H1 (cell line): ENCODE measurements at regions not wholly inside any gene's neighbourhood (a gene's known extent, or its start where the extent isn't known, plus 50 kb on each side); places are given as distances from the start of the nearest gene placed in this dataset.

Experiments used
- CTCF ChIA-PET: fragments of 300-600 bp; sonication (Branson Sonifier 250); formaldehyde crosslinking; loops from one replicate; lab custom pipeline; 2021; ENCODE audit not compliant: partially characterized antibody; lab: Charles Lee
- POLR2A ChIA-PET: fragments of 300-600 bp; sonication (Branson Sonifier 250); formaldehyde crosslinking; loops from one replicate; lab custom pipeline; 2021; ENCODE audit warnings: inconsistent platforms; ENCODE audit not compliant: partially characterized antibody; lab: Charles Lee
- DNase-seq, 2 experiments: peaks; one replicate each; pipeline versions ENCODE4 v3.0.0 to v3.0.0-alpha.2; 2010 to 2022; ENCODE audit warnings: low spot score in 2 of 2, low read depth in 1 of 2, mixed read lengths in 1 of 2
- FAIRE-seq: peaks from 2 replicates; lab custom pipeline; 2011; peaks lifted over from hg19 to GRCh38; lab: Jason Lieb, UNC
- H2AFZ ChIP-seq: 2 replicates; pipeline ENCODE4 v1.8.1; 2012; ENCODE audit warnings: low read length, inconsistent platforms
- H2AK5ac ChIP-seq: 2 replicates; pipeline ENCODE4 v1.6.1; 2013; ENCODE audit warnings: low read depth, low read length
- H2BK120ac ChIP-seq: replicated peaks from 2 replicates; pipeline ENCODE3; 2013; ENCODE audit warnings: low read depth, low read length, inconsistent platforms
- H2BK12ac ChIP-seq: 2 replicates; pipeline ENCODE4 v1.6.1; 2013; ENCODE audit warnings: low read depth, low read length
- H2BK15ac ChIP-seq: 2 replicates; pipeline ENCODE4 v1.6.1; 2013; ENCODE audit warnings: low read length
- H2BK20ac ChIP-seq: 2 replicates; pipeline ENCODE4 v1.6.1; 2013; ENCODE audit warnings: low read length
- H2BK5ac ChIP-seq: 2 replicates; pipeline ENCODE4 v1.6.1; 2013; ENCODE audit warnings: low read depth, low read length
- H3K14ac ChIP-seq: 2 replicates; pipeline ENCODE4 v1.6.1; 2013; ENCODE audit warnings: inconsistent platforms; ENCODE audit not compliant: insufficient read length
- H3K18ac ChIP-seq: 2 replicates; pipeline ENCODE4 v1.6.1; 2013; ENCODE audit warnings: low read length; ENCODE audit errors: extremely low read depth
- H3K23ac ChIP-seq: 2 replicates; pipeline ENCODE4 v1.6.1; 2013; ENCODE audit warnings: inconsistent platforms; ENCODE audit not compliant: insufficient read length
- H3K23me2 ChIP-seq: 2 replicates; pipeline ENCODE4 v1.6.1; 2013; ENCODE audit warnings: low read depth, low read length
- H3K27ac ChIP-seq: 2 replicates; pipeline ENCODE4 v1.6.1; 2011; ENCODE audit warnings: low read depth, low read length, inconsistent platforms
- H3K27me3 ChIP-seq, 4 experiments: replicated peaks in 1 of 4; 1 replicate in 1 of 4; 2 replicates in 3 of 4; pipeline versions ENCODE4 v1.6.1 to v1.8.1; 2011 to 2013; ENCODE audit warnings: low read length in 3 of 4, mild to moderate bottlenecking in 3 of 4, inconsistent platforms in 2 of 4, mixed read lengths in 2 of 4, moderate library complexity in 1 of 4; ENCODE audit not compliant: control insufficient read depth in 3 of 4, insufficient read depth in 3 of 4; ENCODE audit errors: extremely low read depth in 1 of 4
- H3K36me3 ChIP-seq, 4 experiments: 2 replicates each; pipeline versions ENCODE4 v1.6.1 to v1.8.1; 2011 to 2013; ENCODE audit warnings: mild to moderate bottlenecking in 4 of 4, low read length in 3 of 4, moderate library complexity in 2 of 4, control low read depth in 1 of 4, inconsistent platforms in 1 of 4; ENCODE audit not compliant: insufficient read depth in 4 of 4, control insufficient read depth in 2 of 4
- H3K4ac ChIP-seq: replicated peaks from 2 replicates; pipeline ENCODE3; 2013; ENCODE audit warnings: low read length, low read depth, mixed read lengths, inconsistent platforms; ENCODE audit not compliant: insufficient read length
- H3K4me1 ChIP-seq, 4 experiments: replicated peaks in 1 of 4; 1 replicate in 1 of 4; 2 replicates in 3 of 4; pipeline versions ENCODE4 v1.6.1 to v1.8.1; 2011 to 2013; ENCODE audit warnings: low read length in 3 of 4, inconsistent platforms in 2 of 4, mixed read lengths in 1 of 4; ENCODE audit not compliant: insufficient read depth in 4 of 4, control insufficient read depth in 3 of 4
- H3K4me2 ChIP-seq, 2 experiments: 2 replicates each; pipeline versions ENCODE4 v1.6.1 to v1.8.1; 2011 to 2013; ENCODE audit warnings: low read depth in 2 of 2, low read length in 2 of 2, control low read depth in 1 of 2, inconsistent platforms in 1 of 2, mild to moderate bottlenecking in 1 of 2; ENCODE audit not compliant: insufficient read depth in 1 of 2
- H3K4me3 ChIP-seq, 4 experiments: fragments of 200-600, 300-600 bp in 1 of 4; sonication (generic), shearing (Covaris generic), sonication (Bioruptor Twin) in 1 of 4; 2 replicates each; pipeline versions ENCODE4 v1.5.1 to v1.8.1; 2011 to 2016; ENCODE audit warnings: low read length in 4 of 4, low read depth in 3 of 4, control low read depth in 2 of 4, inconsistent platforms in 2 of 4, mild to moderate bottlenecking in 2 of 4, mixed read lengths in 1 of 4, moderate library complexity in 1 of 4; ENCODE audit not compliant: insufficient read depth in 2 of 4; ENCODE audit errors: extremely low read depth in 1 of 4
- H3K56ac ChIP-seq: replicated peaks from 2 replicates; pipeline ENCODE3; 2013; ENCODE audit warnings: low read depth, mild to moderate bottlenecking, mixed read lengths, low read length, inconsistent platforms; ENCODE audit not compliant: insufficient read length
- H3K79me1 ChIP-seq: 2 replicates; pipeline ENCODE4 v1.6.1; 2013; ENCODE audit warnings: low read depth, low read length, control low read depth
- H3K79me2 ChIP-seq, 2 experiments: 2 replicates each; pipeline versions ENCODE4 v1.6.1 to v1.8.1; 2012 to 2013; ENCODE audit warnings: low read length in 2 of 2, mild to moderate bottlenecking in 2 of 2, inconsistent platforms in 1 of 2; ENCODE audit not compliant: insufficient read depth in 2 of 2, control insufficient read depth in 1 of 2
- H3K9ac ChIP-seq, 4 experiments: replicated peaks in 1 of 4; 1 replicate in 1 of 4; 2 replicates in 3 of 4; pipeline versions ENCODE4 v1.6.1 to v1.8.1; 2011 to 2013; ENCODE audit warnings: low read depth in 3 of 4, low read length in 3 of 4, control low read depth in 2 of 4, mild to moderate bottlenecking in 2 of 4, moderate library complexity in 2 of 4, inconsistent platforms in 1 of 4; ENCODE audit errors: extremely low read depth in 1 of 4
- H3K9me3 ChIP-seq, 2 experiments: 2 replicates each; pipeline versions ENCODE4 v1.6.1 to v1.8.1; 2012 to 2013; ENCODE audit warnings: mild to moderate bottlenecking in 2 of 2, moderate library complexity in 2 of 2, control low read depth in 1 of 2, inconsistent platforms in 1 of 2, low read depth in 1 of 2, low read length in 1 of 2, mixed read lengths in 1 of 2; ENCODE audit not compliant: insufficient read depth in 2 of 2
- H4K20me1 ChIP-seq, 2 experiments: replicated peaks in 1 of 2; 2 replicates each; pipeline versions ENCODE3 to v1.8.1; 2011 to 2013; ENCODE audit warnings: inconsistent platforms in 2 of 2, low read length in 2 of 2, mild to moderate bottlenecking in 1 of 2; ENCODE audit not compliant: insufficient read depth in 2 of 2, control insufficient read depth in 1 of 2
- H4K5ac ChIP-seq: 2 replicates; pipeline ENCODE4 v1.6.1; 2013; ENCODE audit warnings: low read length, low read depth, mixed read lengths, inconsistent platforms; ENCODE audit not compliant: insufficient read length
- H4K8ac ChIP-seq: 2 replicates; pipeline ENCODE4 v1.8.0; 2013; ENCODE audit warnings: mild to moderate bottlenecking, moderate library complexity, low read length, inconsistent platforms; ENCODE audit not compliant: insufficient read depth; ENCODE audit errors: extremely low read depth
- H4K91ac ChIP-seq: replicated peaks from 2 replicates; pipeline ENCODE3; 2013; ENCODE audit warnings: low read length, mixed read lengths, inconsistent platforms; ENCODE audit not compliant: insufficient read length
- ZNF274 ChIP-seq: IDR thresholded peaks from 2 replicates; pipeline ENCODE4 v1.7.0; 2012; ENCODE audit warnings: low read length, borderline replicate concordance; ENCODE audit errors: extremely low read depth
- WGBS, 2 experiments: shearing (Covaris generic) in 1 of 2; methylation state at CpG; one replicate each; pipeline versions ENCODE4 v1.1.6 to v1.1.7; 2013 to 2015; ENCODE audit warnings: low lambda C conversion rate in 2 of 2, mixed read lengths in 2 of 2, inconsistent platforms in 1 of 2, low coverage in 1 of 2, missing lambda C conversion rate in 1 of 2; ENCODE audit not compliant: insufficient replicate concordance in 2 of 2, insufficient coverage in 1 of 2, insufficient read length in 1 of 2; ENCODE audit errors: extremely low coverage in 1 of 2, missing lambda C conversion rate in 1 of 2; 5-methylcytosine and 5-hydroxymethylcytosine counted together

DNA sequence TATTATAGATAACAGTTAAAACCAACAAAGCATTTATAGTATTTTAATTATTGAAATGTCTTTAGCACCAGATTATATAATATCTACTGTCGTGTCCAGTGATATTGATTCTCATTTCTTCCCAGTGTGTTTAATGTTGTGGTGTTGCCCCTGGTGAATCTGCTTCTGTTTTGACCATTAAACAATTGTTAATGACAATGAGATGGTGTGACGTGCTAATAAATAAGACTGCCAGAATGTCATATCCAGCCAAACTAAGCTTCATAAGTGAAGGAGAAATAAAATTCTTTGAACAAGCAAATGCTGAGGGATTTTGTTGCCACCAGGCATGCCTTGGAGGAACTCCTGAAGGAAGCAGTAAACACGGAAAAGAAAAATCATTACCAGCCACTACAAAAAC is 480.0 kb upstream of the ROBO1 start:
- Histone ChIP-seq H3K79me2 (no peaks in the 10 kb centered on the region), H2BK15ac (no peak overlapping the region), H3K4me1 (no peaks in the 10 kb centered on the region), H3K23me2 (no peaks in the 10 kb centered on the region), H3K9ac (no peak overlapping the region), H3K36me3 (no peaks in the 10 kb centered on the region), H4K8ac (no peak overlapping the region), H3K56ac (no peak overlapping the region), H3K18ac (no peak overlapping the region), H4K91ac (no peak overlapping the region), H3K4me3 (no peak overlapping the region), H2BK12ac (no peak overlapping the region), H4K20me1 (no peaks in the 10 kb centered on the region), H3K23ac (no peak overlapping the region), H4K5ac (no peak overlapping the region), H3K79me1 (no peaks in the 10 kb centered on the region), H3K4me2 (no peak overlapping the region), H3K4ac (no peak overlapping the region), H3K14ac (no peak overlapping the region), H2BK120ac (no peak overlapping the region), H3K9me3 (no peaks in the 10 kb centered on the region), H3K27me3 (no peaks in the 10 kb centered on the region), H2AK5ac (no peak overlapping the region), H2BK20ac (no peak overlapping the region), H2AFZ (no peak overlapping the region), H3K27ac (no peak overlapping the region), H2BK5ac (no peak overlapping the region)
- ChIA-PET POLR2A (no interaction called here), CTCF (no interaction called here)
- DNase-seq (no peak), FAIRE-seq (no peak)
- WGBS, 2 experiments = 90% methylated on average over 3 of the region's 3 CpGs; no CpG with 5 or more reads in 1 of the 2 experiments
- TF ChIP-seq ZNF274 = no peak
